Mesenchymal stem cell (in vitro differentiated cells and primary cell): ENCODE measurements at regions not wholly inside any gene's neighbourhood (a gene's known extent, or its start where the extent isn't known, plus 50 kb on each side); places are given as distances from the start of the nearest gene placed in this dataset.

Source experiments
- DNase-seq: peaks from one replicate; pipeline ENCODE4 v3.0.0-alpha.2; 2013
- H2AFZ ChIP-seq: one replicate; pipeline ENCODE4 v1.6.1; 2013; ENCODE audit warnings: low read depth, mild to moderate bottlenecking, control low read depth, inconsistent platforms, low read length, moderate library complexity
- H2AK5ac ChIP-seq: 2 replicates; pipeline ENCODE4 v1.6.1; 2013; ENCODE audit warnings: low read length, moderate library complexity, mild to moderate bottlenecking, inconsistent platforms; ENCODE audit not compliant: severe bottlenecking
- H2BK120ac ChIP-seq: one replicate; pipeline ENCODE4 v1.6.1; 2013; ENCODE audit warnings: low read depth, mild to moderate bottlenecking, inconsistent platforms, low read length, moderate library complexity
- H2BK12ac ChIP-seq, 2 experiments: one replicate each; pipeline ENCODE4 v1.6.1; 2013; ENCODE audit warnings: inconsistent platforms in 2 of 2, low read length in 2 of 2, mild to moderate bottlenecking in 2 of 2, moderate library complexity in 2 of 2, control low read depth in 1 of 2
- H2BK15ac ChIP-seq: one replicate; pipeline ENCODE4 v1.6.1; 2013; ENCODE audit warnings: mild to moderate bottlenecking, low read depth, inconsistent platforms; ENCODE audit not compliant: poor library complexity, severe bottlenecking
- H2BK5ac ChIP-seq: 2 replicates; pipeline ENCODE4 v1.6.1; 2013; ENCODE audit warnings: low read depth, mild to moderate bottlenecking, low read length, control low read depth, inconsistent platforms; ENCODE audit not compliant: poor library complexity, severe bottlenecking
- H3K14ac ChIP-seq, 2 experiments: one replicate each; pipeline ENCODE4 v1.6.1; 2013; ENCODE audit warnings: inconsistent platforms in 2 of 2, low read length in 2 of 2, control low read depth in 1 of 2, mild to moderate bottlenecking in 1 of 2, moderate library complexity in 1 of 2
- H3K18ac ChIP-seq, 2 experiments: one replicate each; pipeline ENCODE4 v1.6.1; 2013; ENCODE audit warnings: inconsistent platforms in 2 of 2, low read length in 2 of 2, control low read depth in 1 of 2, low read depth in 1 of 2, mild to moderate bottlenecking in 1 of 2
- H3K23ac ChIP-seq, 2 experiments: one replicate each; pipeline ENCODE4 v1.6.1; 2013; ENCODE audit warnings: inconsistent platforms in 2 of 2, low read length in 2 of 2, mild to moderate bottlenecking in 2 of 2, moderate library complexity in 2 of 2, control low read depth in 1 of 2
- H3K27ac ChIP-seq: 2 replicates; pipeline ENCODE4 v1.5.1; 2013; ENCODE audit warnings: mild to moderate bottlenecking, moderate library complexity, low read length, control low read depth, inconsistent platforms; ENCODE audit not compliant: poor library complexity, severe bottlenecking
- H3K27me3 ChIP-seq, 2 experiments: 2 replicates each; pipeline versions ENCODE4 v1.6.1 to v1.7.0; 2013; ENCODE audit warnings: low read length in 2 of 2, mild to moderate bottlenecking in 2 of 2, moderate library complexity in 2 of 2, control low read depth in 1 of 2, inconsistent platforms in 1 of 2; ENCODE audit not compliant: control insufficient read depth in 1 of 2, insufficient read depth in 1 of 2
- H3K36me3 ChIP-seq, 2 experiments: 2 replicates each; pipeline versions ENCODE4 v1.6.1 to v1.7.0; 2013; ENCODE audit warnings: low read length in 2 of 2, control low read depth in 1 of 2, inconsistent platforms in 1 of 2, low read depth in 1 of 2, mild to moderate bottlenecking in 1 of 2; ENCODE audit not compliant: insufficient read depth in 2 of 2, control insufficient read depth in 1 of 2
- H3K4ac ChIP-seq, 2 experiments: one replicate each; pipeline ENCODE4 v1.6.1; 2013; ENCODE audit warnings: inconsistent platforms in 2 of 2, low read length in 2 of 2, mild to moderate bottlenecking in 2 of 2, moderate library complexity in 2 of 2, control low read depth in 1 of 2, low read depth in 1 of 2
- H3K4me1 ChIP-seq: 2 replicates; pipeline ENCODE4 v1.6.1; 2013; ENCODE audit warnings: low read depth, low read length, control low read depth; ENCODE audit not compliant: control insufficient read depth, insufficient read depth
- H3K4me2 ChIP-seq: 2 replicates; pipeline ENCODE4 v1.6.1; 2013; ENCODE audit warnings: low read length, mild to moderate bottlenecking, inconsistent platforms; ENCODE audit not compliant: poor library complexity, severe bottlenecking
- H3K4me3 ChIP-seq, 2 experiments: 2 replicates each; pipeline versions ENCODE4 v1.5.1 to v1.7.0; 2013; ENCODE audit warnings: low read length in 2 of 2, mild to moderate bottlenecking in 2 of 2, control low read depth in 1 of 2, low read depth in 1 of 2; ENCODE audit not compliant: insufficient read depth in 1 of 2
- H3K79me1 ChIP-seq: replicated peaks from 2 replicates; pipeline ENCODE4 v1.6.1; 2013; ENCODE audit warnings: mild to moderate bottlenecking, control low read depth, low read length, inconsistent platforms; ENCODE audit not compliant: poor library complexity, severe bottlenecking
- H3K9ac ChIP-seq: 2 replicates; pipeline ENCODE4 v1.7.0; 2013; ENCODE audit warnings: mild to moderate bottlenecking, low read length, moderate library complexity
- H3K9me3 ChIP-seq: 2 replicates; pipeline ENCODE4 v1.7.0; 2013; ENCODE audit warnings: mild to moderate bottlenecking, low read length; ENCODE audit not compliant: control insufficient read depth
- H4K8ac ChIP-seq: one replicate; pipeline ENCODE4 v1.6.1; 2013; ENCODE audit warnings: inconsistent platforms, mild to moderate bottlenecking, low read length, moderate library complexity
- H4K91ac ChIP-seq: one replicate; pipeline ENCODE4 v1.6.1; 2013; ENCODE audit warnings: mild to moderate bottlenecking, low read length, inconsistent platforms
- WGBS: methylation state at CpG from one replicate; pipeline ENCODE4 v1.1.7; 2013; ENCODE audit warnings: mixed read lengths; 5-methylcytosine and 5-hydroxymethylcytosine counted together

DNA sequence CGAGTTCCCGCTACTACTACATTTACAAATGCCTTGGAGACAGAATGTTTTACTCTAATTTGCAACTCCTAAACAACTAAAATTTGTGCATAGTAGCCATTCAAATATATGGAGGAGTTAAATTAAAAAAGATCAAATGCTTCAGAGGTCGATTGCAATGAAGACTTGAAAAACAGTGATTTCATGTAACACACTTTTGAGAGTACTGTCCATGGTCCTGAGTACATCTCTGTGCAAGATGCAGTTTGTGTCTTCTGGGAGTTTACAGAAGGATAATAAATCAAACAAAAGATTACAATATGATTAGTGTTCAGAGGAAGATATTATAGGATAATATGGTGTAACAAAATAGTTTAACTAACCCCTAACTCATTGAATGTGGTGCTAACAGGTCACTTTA lies 894.7 kb downstream of the TMEM182 start:
- peaks cover 4% of the 10 kb centered on the region for H3K9me3 ChIP-seq
- DNase-seq = no peak
- H3K36me3 ChIP-seq = no peaks in the 10 kb centered on the region
- no peak overlapping the region for H4K8ac ChIP-seq
- H3K9ac ChIP-seq = no peak overlapping the region
- no peak overlapping the region for H3K14ac ChIP-seq
- H2BK12ac ChIP-seq = no peak overlapping the region
- H2AK5ac ChIP-seq = no peak overlapping the region
- WGBS = 17% methylated on average over 1 of the region's 3 CpGs
- H3K18ac ChIP-seq = no peak overlapping the region
- no peak overlapping the region for H2BK15ac ChIP-seq
- H4K91ac ChIP-seq = no peak overlapping the region
- H3K27ac ChIP-seq = no peak overlapping the region
- H3K4me1 ChIP-seq = no peaks in the 10 kb centered on the region
- H3K4me2 ChIP-seq = no peak overlapping the region
- H3K79me1 ChIP-seq = no peaks in the 10 kb centered on the region
- no peak overlapping the region for H3K4me3 ChIP-seq
- no peak overlapping the region for H2BK5ac ChIP-seq
- H3K4ac ChIP-seq = no peak overlapping the region
- no peaks in the 10 kb centered on the region for H3K27me3 ChIP-seq
- no peak overlapping the region for H2BK120ac ChIP-seq
- H2AFZ ChIP-seq = no peak overlapping the region
- no peak overlapping the region for H3K23ac ChIP-seq

DNA sequence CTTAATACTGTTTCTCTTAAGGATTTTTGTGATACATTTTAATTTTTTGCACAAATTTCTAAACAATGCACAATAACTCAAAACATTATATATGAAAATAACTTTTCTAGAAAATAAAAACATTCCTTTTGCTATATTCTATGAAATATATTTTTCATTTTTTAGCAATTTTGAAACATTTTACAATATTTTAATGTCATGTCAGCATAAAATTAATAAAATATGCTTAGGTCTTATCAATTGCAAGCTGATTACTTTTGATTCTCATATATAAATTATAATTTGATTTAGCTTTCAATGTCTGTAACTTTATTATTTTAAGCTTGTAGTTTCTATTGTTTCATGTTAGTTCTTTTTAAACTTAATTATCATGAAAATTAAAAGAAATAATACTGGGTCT lies 898.7 kb downstream of the TMEM182 start:
- no peak overlapping the region for H2BK15ac ChIP-seq
- no peak overlapping the region for H3K9ac ChIP-seq
- no peak overlapping the region for H3K14ac ChIP-seq
- H4K8ac ChIP-seq = no peak overlapping the region
- H2BK5ac ChIP-seq = no peak overlapping the region
- H3K18ac ChIP-seq = no peak overlapping the region
- H2BK12ac ChIP-seq = no peak overlapping the region
- no peaks in the 10 kb centered on the region for H3K36me3 ChIP-seq
- H3K4me2 ChIP-seq = no peak overlapping the region
- no peaks in the 10 kb centered on the region for H3K27me3 ChIP-seq
- no peak overlapping the region for H3K27ac ChIP-seq
- no peak for DNase-seq
- peaks cover 7% of the 10 kb centered on the region for H3K9me3 ChIP-seq
- H2AFZ ChIP-seq = no peak overlapping the region
- H2BK120ac ChIP-seq = no peak overlapping the region
- no peak overlapping the region for H2AK5ac ChIP-seq
- no peak overlapping the region for H3K4me3 ChIP-seq
- no peaks in the 10 kb centered on the region for H3K79me1 ChIP-seq
- no peak overlapping the region for H3K4ac ChIP-seq
- H3K23ac ChIP-seq = no peak overlapping the region
- no peaks in the 10 kb centered on the region for H3K4me1 ChIP-seq
- no peak overlapping the region for H4K91ac ChIP-seq

DNA sequence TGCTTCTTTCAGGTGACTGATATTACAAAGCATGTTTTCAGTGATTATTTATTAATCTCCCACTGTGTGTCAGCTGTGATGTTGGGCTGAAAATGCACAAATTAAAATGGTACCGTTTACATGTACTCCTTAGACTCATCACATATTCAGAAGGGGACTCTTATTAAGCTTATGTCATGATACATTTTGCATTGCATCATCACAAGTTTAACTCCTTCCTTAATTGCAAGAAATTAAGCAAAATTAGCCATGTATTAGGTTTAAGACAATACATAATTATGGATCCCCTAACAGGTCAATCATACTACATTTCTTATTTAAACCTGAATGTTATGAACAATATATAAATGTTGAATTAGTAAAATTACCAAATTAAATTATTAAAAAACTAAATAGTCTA lies 899.1 kb downstream of the TMEM182 start:
- no peak overlapping the region for H2BK12ac ChIP-seq
- no peak overlapping the region for H3K18ac ChIP-seq
- no peaks in the 10 kb centered on the region for H3K27me3 ChIP-seq
- H3K36me3 ChIP-seq = no peaks in the 10 kb centered on the region
- WGBS = 90% methylated on average over 1 of the region's 1 CpG
- no peak for DNase-seq
- H2BK120ac ChIP-seq = no peak overlapping the region
- no peak overlapping the region for H3K4me2 ChIP-seq
- no peak overlapping the region for H4K91ac ChIP-seq
- no peak overlapping the region for H3K4me3 ChIP-seq
- no peak overlapping the region for H3K14ac ChIP-seq
- no peaks in the 10 kb centered on the region for H3K4me1 ChIP-seq
- peaks cover 7% of the 10 kb centered on the region for H3K9me3 ChIP-seq
- no peak overlapping the region for H3K27ac ChIP-seq
- no peak overlapping the region for H3K4ac ChIP-seq
- no peak overlapping the region for H2BK5ac ChIP-seq
- H2AK5ac ChIP-seq = no peak overlapping the region
- H2AFZ ChIP-seq = no peak overlapping the region
- H2BK15ac ChIP-seq = no peak overlapping the region
- H3K79me1 ChIP-seq = no peaks in the 10 kb centered on the region
- no peak overlapping the region for H3K23ac ChIP-seq
- no peak overlapping the region for H4K8ac ChIP-seq
- no peak overlapping the region for H3K9ac ChIP-seq

GRCh38 chr2:103664690-103665089 lies 902.9 kb downstream of the TMEM182 start:
- Histone ChIP-seq H2BK12ac (no peak overlapping the region), H2BK15ac (no peak overlapping the region), H3K4me3 (no peak overlapping the region), H3K9me3 (peaks cover 7% of the 10 kb centered on the region), H2AFZ (no peak overlapping the region), H3K36me3 (no peaks in the 10 kb centered on the region), H3K27ac (no peak overlapping the region), H4K91ac (no peak overlapping the region), H4K8ac (no peak overlapping the region), H2AK5ac (no peak overlapping the region), H3K14ac (no peak overlapping the region), H3K79me1 (no peaks in the 10 kb centered on the region), H3K27me3 (no peaks in the 10 kb centered on the region), H2BK5ac (no peak overlapping the region), H3K23ac (no peak overlapping the region), H3K4me1 (peaks cover 3% of the 10 kb centered on the region), H2BK120ac (no peak overlapping the region), H3K4ac (no peak overlapping the region), H3K9ac (no peak overlapping the region), H3K18ac (no peak overlapping the region), H3K4me2 (no peak overlapping the region)
- 90% methylated on average over 2 of the region's 4 CpGs for whole genome bisulfite sequencing
- DNase-seq = no peak
